ENCODE measurements at regions not wholly inside any gene's neighbourhood (a gene's known extent, or its start where the extent isn't known, plus 50 kb on each side); places are given as distances from the start of the nearest gene placed in this dataset.
"Not testable (repeated sequence)": the region's sequence is repeated elsewhere in the genome, so short reads cannot be mapped to it uniquely, and the experiment has no call there.

GRCh38 chr2:219744066-219744465 is 116.6 kb downstream of the SLC4A3 start:
- no peak for DNase-seq (ENCODE audit: low spot score, unreplicated experiment)
- no peaks in the 10 kb centered on the region for H3K4me1 Mint-ChIP-seq (ENCODE audit: low read depth)
- no peaks in the 10 kb centered on the region for H3K9me3 Mint-ChIP-seq (ENCODE audit: low read depth)
- peaks cover 19% of the 10 kb centered on the region for H3K27me3 Mint-ChIP-seq
- no peak overlapping the region for H3K4me3 Mint-ChIP-seq (ENCODE audit: low read depth)
- no peaks in the 10 kb centered on the region for H3K36me3 Mint-ChIP-seq (ENCODE audit: insufficient read depth)
- no peak overlapping the region for H3K27ac Mint-ChIP-seq
- TF ChIP-seq CTCF (IDR thresholded peaks at IDR 0.05; ENCODE audit: unreplicated experiment) = no peak

GRCh38 chr2:219744600-219744999 is 117.2 kb downstream of the SLC4A3 start:
- H3K27ac Mint-ChIP-seq = no peak overlapping the region
- H3K4me1 Mint-ChIP-seq (ENCODE audit: low read depth) = no peaks in the 10 kb centered on the region
- no peaks in the 10 kb centered on the region for H3K36me3 Mint-ChIP-seq (ENCODE audit: insufficient read depth)

GRCh38 chr2:219747637-219748036 is 120.2 kb downstream of the SLC4A3 start:
- H3K27me3 Mint-ChIP-seq = peaks cover 5% of the 10 kb centered on the region
- H3K27ac Mint-ChIP-seq = no peak overlapping the region
- no peaks in the 10 kb centered on the region for H3K4me1 Mint-ChIP-seq (ENCODE audit: low read depth)
- no peak overlapping the region for H3K4me3 Mint-ChIP-seq (ENCODE audit: low read depth)
- TF ChIP-seq CTCF (IDR thresholded peaks at IDR 0.05; ENCODE audit: unreplicated experiment) = no peak
- no peak for DNase-seq (ENCODE audit: low spot score, unreplicated experiment)
- H3K9me3 Mint-ChIP-seq (ENCODE audit: low read depth) = peaks cover 3% of the 10 kb centered on the region
- no peaks in the 10 kb centered on the region for H3K36me3 Mint-ChIP-seq (ENCODE audit: insufficient read depth)

More at GRCh38 chr2:219744600-219744999, 117.2 kb downstream of the SLC4A3 start:
- Mint-ChIP-seq H3K4me3 (ENCODE audit: low read depth) (no peak overlapping the region), H3K27me3 (peaks cover 15% of the 10 kb centered on the region), H3K9me3 (ENCODE audit: low read depth) (no peaks in the 10 kb centered on the region)
- TF ChIP-seq CTCF (IDR thresholded peaks at IDR 0.05; ENCODE audit: unreplicated experiment) = no peak
- DNase-seq (ENCODE audit: low spot score, unreplicated experiment) = no peak

- no peak for DNase-seq (ENCODE audit: low spot score, unreplicated experiment)
Observed at GRCh38 chr2:219748671-219749570, 121.5 kb downstream of the SLC4A3 start.

GRCh38 chr2:219751121-219751520 is 123.7 kb downstream of the SLC4A3 start:
- not testable (repeated sequence) for H3K27me3 Mint-ChIP-seq; H3K27ac Mint-ChIP-seq; H3K4me1 Mint-ChIP-seq (ENCODE audit: low read depth); DNase-seq (ENCODE audit: low spot score, unreplicated experiment); H3K4me3 Mint-ChIP-seq (ENCODE audit: low read depth); H3K9me3 Mint-ChIP-seq (ENCODE audit: low read depth); H3K36me3 Mint-ChIP-seq (ENCODE audit: insufficient read depth)

More at GRCh38 chr2:219748671-219749570, 121.5 kb downstream of the SLC4A3 start:
- Mint-ChIP-seq H3K27ac (no peak overlapping the region), H3K4me1 (ENCODE audit: low read depth) (no peaks in the 10 kb centered on the region), H3K27me3 (peaks cover 5% of the 10 kb centered on the region), H3K4me3 (ENCODE audit: low read depth) (no peak overlapping the region), H3K36me3 (ENCODE audit: insufficient read depth) (no peaks in the 10 kb centered on the region), H3K9me3 (ENCODE audit: low read depth) (peaks cover 3% of the 10 kb centered on the region)
- no peak for TF ChIP-seq CTCF (IDR thresholded peaks at IDR 0.05; ENCODE audit: unreplicated experiment)

DNA sequence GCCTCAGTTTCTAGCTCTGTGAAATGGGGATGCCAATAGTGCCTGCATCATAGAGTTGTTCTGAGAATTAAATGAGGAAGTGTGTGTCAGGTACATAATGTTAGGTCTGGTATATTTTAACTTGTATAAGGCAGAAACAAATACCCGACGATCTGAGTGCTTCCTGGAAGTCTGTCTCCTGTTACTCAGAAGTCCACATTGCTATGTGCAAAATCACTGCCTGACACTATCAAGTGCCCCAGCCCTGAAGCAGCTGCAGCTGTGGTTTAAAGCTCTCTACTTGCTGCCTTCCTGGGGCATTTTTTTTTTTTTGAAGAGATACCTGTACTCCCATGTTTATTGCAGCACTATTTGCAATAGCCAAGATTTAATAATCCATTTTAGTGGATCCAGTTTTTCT is 125.3 kb downstream of the SLC4A3 start:
- peaks cover 3% of the 10 kb centered on the region for H3K9me3 Mint-ChIP-seq (ENCODE audit: low read depth)
- no peak overlapping the region for H3K27ac Mint-ChIP-seq
- no peak for TF ChIP-seq CTCF (IDR thresholded peaks at IDR 0.05; ENCODE audit: unreplicated experiment)
- H3K27me3 Mint-ChIP-seq = peaks cover 12% of the 10 kb centered on the region
- H3K36me3 Mint-ChIP-seq (ENCODE audit: insufficient read depth) = no peaks in the 10 kb centered on the region
- no peak overlapping the region for H3K4me3 Mint-ChIP-seq (ENCODE audit: low read depth)
- H3K4me1 Mint-ChIP-seq (ENCODE audit: low read depth) = no peaks in the 10 kb centered on the region
- DNase-seq (ENCODE audit: low spot score, unreplicated experiment) = no peak
